SHP77 (cell line): ENCODE measurements at regions not wholly inside any gene's neighbourhood (a gene's known extent, or its start where the extent isn't known, plus 50 kb on each side); places are given as distances from the start of the nearest gene placed in this dataset.
"Not testable (repeated sequence)": the region's sequence is repeated elsewhere in the genome, so short reads cannot be mapped to it uniquely, and the experiment has no call there.

Source experiments
- DNase-seq, 2 experiments: peaks; one replicate each; lab custom pipeline; 2025; lab: John Stamatoyannopoulos, UW

DNA sequence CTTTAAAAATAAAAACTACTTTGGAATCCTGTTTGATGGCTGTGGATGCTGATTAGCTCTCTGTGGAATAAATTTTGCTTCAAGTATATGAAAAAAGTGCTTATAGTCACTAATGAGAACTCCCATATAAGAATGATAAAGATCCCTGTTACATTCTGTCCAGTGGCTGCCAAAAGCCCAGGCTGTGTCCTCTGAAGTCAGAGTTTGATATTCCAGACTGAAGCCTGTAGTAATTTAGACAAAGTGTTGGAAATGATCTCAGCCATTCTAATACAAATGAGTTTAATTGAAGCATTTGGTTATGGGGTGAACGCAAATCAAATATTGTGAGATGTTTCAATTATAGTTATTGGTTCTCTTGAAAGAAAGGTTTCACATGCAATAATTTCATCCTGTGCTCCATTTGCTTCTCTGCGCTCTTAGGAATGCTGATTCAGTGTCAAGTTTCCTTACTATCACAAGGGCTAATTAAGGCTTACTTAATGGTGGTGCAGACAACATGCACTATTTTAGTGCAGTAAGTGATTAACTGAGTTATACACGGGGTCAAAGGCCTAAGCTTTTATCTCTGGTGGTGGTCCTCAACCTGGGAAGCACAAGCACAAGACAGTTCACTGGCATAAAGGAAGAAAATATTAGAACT lies 867.6 kb downstream of the SORCS1 start:
- no peak for DNase-seq

DNA sequence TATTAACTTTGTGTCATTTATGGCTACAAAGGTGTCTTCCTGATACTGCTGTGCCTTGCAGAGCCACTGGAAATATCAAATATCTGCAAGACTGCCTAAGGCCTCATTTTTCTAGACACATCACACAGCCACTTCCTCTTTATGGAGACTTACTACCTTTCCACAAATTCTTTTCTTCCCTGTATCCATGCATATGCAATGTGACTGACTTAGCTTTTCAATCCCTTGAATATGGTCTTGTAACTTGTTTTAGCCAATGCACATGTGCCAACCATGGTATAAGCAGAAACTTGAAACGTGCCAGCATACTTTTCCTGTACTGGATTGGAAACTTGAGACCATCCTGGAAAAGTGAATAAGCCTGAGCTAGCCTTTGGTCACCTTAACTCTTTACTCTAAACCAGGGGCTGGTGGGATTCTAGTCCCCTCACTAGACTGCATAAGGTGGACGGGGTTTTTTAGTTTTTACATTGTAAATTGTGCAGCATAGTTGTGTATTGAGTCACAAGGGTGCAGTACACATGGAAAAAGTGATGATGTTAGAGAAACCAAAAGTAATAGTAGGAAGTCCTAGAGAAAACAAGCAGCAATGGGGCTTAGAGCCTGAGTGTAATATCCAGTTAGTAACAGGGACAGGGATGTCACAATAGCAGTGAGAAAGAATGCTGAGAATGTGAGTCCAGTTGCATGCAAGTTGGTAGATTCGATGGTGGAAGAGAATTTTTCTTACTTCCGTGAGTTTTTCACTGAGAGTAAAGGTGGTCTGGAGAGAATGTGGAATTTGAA lies 879.5 kb downstream of the SORCS1 start:
- no peak for DNase-seq

DNA sequence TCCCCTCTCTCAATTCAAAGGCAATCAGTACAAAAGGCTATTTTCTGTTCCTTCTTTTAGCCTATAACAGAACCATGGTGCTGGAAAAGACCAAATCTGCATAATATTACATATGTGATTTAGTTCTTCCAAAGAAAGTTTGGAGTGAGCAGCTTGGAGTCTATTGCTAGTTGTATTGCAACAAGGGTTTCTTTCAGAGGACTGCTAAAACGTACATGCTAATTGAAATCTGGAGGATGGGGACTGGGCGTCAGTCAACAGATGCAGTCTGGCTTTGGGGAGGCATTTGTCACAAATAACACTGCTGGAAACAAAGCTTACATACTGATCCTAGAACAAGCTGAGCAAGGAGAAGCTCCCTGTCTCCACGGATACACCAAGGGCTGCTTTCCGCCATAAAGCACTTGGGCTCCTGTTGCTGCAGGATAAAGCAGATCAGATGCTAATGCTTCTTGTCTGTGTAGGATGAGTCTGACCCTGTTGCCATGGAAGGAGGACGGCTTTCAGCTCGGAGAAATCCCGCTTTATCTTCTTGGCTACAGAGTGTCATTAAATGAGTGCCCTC lies 883.5 kb downstream of the SORCS1 start:
- no peak for DNase-seq

GRCh38 chr10:106278383-106278782 lies 886.1 kb downstream of the SORCS1 start:
- no peak for DNase-seq

GRCh38 chr10:106271237-106271636 lies 893.3 kb downstream of the SORCS1 start:
- no peak for DNase-seq

- no peak for DNase-seq
These were observed 896.5 kb downstream of the SORCS1 start for GRCh38 chr10:106268000-106268399.

DNA sequence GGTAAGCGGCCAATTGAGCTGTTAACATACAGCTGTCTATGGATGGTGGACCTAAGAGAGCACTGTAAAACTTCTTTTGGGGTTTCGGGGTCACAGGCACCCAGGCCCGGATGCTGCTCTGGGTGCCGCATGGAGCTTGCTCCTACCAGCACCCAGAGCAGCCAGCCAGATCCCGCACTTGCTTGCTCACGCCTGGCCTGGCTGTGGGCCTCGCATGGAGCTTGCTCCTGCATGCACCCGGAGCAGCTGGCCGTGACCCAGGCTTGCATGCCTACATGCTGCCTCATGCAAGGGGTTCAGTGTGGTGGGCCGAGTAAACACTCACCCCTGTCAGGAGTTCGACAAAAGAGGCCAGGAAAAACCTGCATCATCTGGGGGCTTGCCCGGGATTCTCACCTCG lies 896.9 kb downstream of the SORCS1 start:
- no peak for DNase-seq

DNA sequence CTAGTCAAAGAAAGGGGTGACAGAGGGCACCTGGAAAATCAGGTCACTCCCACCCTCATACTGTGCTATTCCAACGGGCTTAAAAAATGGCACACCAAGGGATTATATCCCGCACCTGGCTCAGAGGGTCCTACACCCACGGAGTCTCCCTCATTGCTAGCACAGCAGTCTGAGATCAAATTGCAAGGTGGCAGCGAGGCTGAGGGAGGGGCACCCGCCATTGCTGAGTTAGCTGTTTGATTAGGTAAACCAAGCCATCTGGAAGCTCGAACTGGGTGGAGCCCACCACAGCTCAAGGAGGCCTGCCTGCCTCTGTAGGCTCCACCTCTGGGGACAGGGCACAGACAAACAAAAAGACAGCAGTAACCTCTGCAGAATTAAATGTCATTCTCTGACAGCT lies 907.1 kb downstream of the SORCS1 start:
- DNase-seq = not testable (repeated sequence)

GRCh38 chr10:106255111-106255678 lies 909.3 kb downstream of the SORCS1 start:
- no peak for DNase-seq

- DNase-seq = no peak
These were observed 910.4 kb downstream of the SORCS1 start for GRCh38 chr10:106254071-106254470.

- no peak for DNase-seq
These were observed 912.0 kb downstream of the SORCS1 start for GRCh38 chr10:106252541-106252940.

GRCh38 chr10:106251573-106251972 lies 912.9 kb downstream of the SORCS1 start:
- DNase-seq = no peak

- DNase-seq = no peak
These were observed 922.2 kb downstream of the SORCS1 start for GRCh38 chr10:106242301-106242700.

GRCh38 chr10:106226828-106227227 lies 937.7 kb downstream of the SORCS1 start:
- DNase-seq = no peak

- DNase-seq = no peak
These were observed 938.4 kb downstream of the SORCS1 start for GRCh38 chr10:106226142-106226541.

DNA sequence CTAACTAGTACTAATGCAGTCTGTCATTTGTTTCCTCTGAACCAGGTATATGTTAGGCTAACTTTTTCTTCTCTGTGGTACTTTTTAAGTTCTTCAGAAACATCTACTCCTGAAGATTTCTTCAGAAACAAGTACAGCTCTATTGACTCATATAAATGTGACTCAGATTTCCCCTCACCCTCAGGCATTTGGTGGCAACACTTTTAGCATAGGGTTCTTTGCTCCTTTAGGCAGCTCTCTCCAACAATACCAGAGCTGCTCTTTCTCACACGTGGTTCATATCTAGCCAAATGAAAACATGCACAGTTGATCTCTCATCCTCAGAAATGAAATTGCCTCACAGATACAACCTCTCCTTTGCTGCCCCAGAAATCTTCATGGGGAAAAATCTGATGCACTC lies 939.8 kb downstream of the SORCS1 start:
- no peak for DNase-seq

GRCh38 chr10:106217627-106218026 lies 946.9 kb downstream of the SORCS1 start:
- no peak for DNase-seq

DNA sequence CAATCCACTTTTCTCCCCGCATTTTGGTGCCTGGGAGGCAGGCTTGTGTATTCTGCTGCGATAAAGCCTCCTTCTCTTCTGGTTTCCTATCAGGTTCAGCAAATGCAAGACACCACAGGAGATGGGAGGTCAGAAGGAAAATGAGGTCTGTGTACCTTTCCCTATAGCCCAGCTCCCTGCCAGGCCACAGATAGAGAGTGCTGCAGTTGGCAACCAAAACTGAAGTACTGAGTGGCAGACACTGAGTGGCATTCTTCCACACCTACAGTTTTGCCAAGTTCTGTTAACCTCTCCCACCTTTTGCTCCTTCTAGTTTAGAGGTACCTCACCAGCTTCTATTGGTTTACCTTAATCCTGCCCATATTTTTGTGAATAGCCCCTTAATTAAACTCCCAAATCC lies 948.4 kb downstream of the SORCS1 start:
- DNase-seq = no peak

DNA sequence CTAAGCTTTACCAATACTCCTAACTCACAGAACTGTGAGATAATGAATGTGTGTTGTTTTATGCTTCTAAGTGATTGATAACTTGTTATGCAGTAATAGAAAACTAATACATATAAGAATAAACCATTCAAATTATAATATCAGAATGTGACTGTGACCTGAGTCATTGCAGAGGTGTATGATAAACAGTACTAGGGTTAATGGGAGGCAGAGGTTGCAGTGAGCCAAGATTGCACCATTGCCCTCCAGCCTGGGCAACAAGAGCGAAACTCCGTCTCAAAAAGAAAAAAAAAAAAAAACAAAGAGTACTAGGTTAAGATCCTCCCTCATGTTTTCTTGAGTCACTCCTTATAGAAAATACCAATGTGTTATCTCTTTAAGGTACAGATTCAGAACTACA lies 950.3 kb downstream of the SORCS1 start:
- DNase-seq = no peak

DNA sequence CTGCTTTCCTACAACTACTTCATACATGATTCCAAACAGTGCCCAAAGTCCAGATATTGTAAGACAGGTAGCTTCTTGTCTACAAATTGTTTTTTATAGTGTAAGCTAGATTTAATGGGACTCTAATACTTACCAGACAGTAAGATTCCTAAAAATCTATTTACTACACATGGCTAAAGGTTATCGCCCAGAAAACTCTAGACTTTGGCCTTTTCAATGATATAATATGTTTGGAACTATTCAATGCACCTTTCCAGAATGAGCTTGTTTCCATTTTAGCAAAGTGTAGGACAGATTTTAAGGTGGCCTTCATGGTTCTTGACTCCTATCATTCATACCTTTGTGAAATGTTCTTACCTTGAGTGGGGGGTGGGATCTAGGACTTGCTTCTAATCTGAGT lies 951.0 kb downstream of the SORCS1 start:
- DNase-seq = no peak

- DNase-seq = no peak
These were observed 966.2 kb downstream of the SORCS1 start for GRCh38 chr10:106198275-106198674.

- peak; percentile 23 to 50 for DNase-seq
These were observed 975.2 kb downstream of the SORCS1 start for GRCh38 chr10:106189292-106189691.

GRCh38 chr10:106185951-106186350 lies 978.6 kb downstream of the SORCS1 start:
- DNase-seq = no peak
